ENCODE measurements at regions not wholly inside any gene's neighbourhood (a gene's known extent, or its start where the extent isn't known, plus 50 kb on each side); places are given as distances from the start of the nearest gene placed in this dataset.

- no peak for DNase-seq
- H3K27ac ChIP-seq (ENCODE audit: low read depth in 1 of 2, low read length in 1 of 2): no peak overlapping the region
- H3K9me3 ChIP-seq (ENCODE audit: control insufficient read depth in 4 of 4, insufficient read depth in 3 of 4, low read length in 3 of 4): no peaks in the 10 kb centered on the region
- TF ChIP-seq CTCF (IDR thresholded peaks at IDR 0.05; ENCODE audit: control extremely low read depth, extremely low read depth): no peak
- no peak overlapping the region for H3K9ac ChIP-seq (ENCODE audit: insufficient read depth in 1 of 2, low read length in 2 of 2)
- no peak for ATAC-seq (ENCODE audit: insufficient read depth, low FRiP score)
- H3K27me3 ChIP-seq (ENCODE audit: control insufficient read depth in 3 of 3, insufficient read depth in 3 of 3, low read length in 2 of 3): no peaks in the 10 kb centered on the region
- peaks cover 0 to 5% (median 0%) of the 10 kb centered on the region in 5 donors for H3K4me1 ChIP-seq (ENCODE audit: control insufficient read depth in 5 of 5, insufficient read depth in 5 of 5, low read length in 5 of 5)
- WGBS, 2 donors: 90 to 97% methylated on average over 1 of the region's 1 CpG
- H3K36me3 ChIP-seq (ENCODE audit: control insufficient read depth in 4 of 4, insufficient read depth in 4 of 4, low read length in 4 of 4): no peaks in the 10 kb centered on the region
- no peak overlapping the region for H3K4me3 ChIP-seq
Observed at GRCh38 chr6:23327621-23328020, 758.3 kb downstream of the HDGFL1 start.

- Histone ChIP-seq H3K27ac (ENCODE audit: low read depth in 1 of 2, low read length in 1 of 2) (no peak overlapping the region), H3K9ac (ENCODE audit: insufficient read depth in 1 of 2, low read length in 2 of 2) (no peak overlapping the region), H3K36me3 (ENCODE audit: control insufficient read depth in 4 of 4, insufficient read depth in 4 of 4, low read length in 4 of 4) (no peaks in the 10 kb centered on the region), H3K27me3 (ENCODE audit: control insufficient read depth in 3 of 3, insufficient read depth in 3 of 3, low read length in 2 of 3) (no peaks in the 10 kb centered on the region), H3K4me1 (ENCODE audit: control insufficient read depth in 5 of 5, insufficient read depth in 5 of 5, low read length in 5 of 5) (peaks cover 0 to 3% (median 0%) of the 10 kb centered on the region in 5 donors), H3K4me3 (no peak overlapping the region), H3K9me3 (ENCODE audit: control insufficient read depth in 4 of 4, insufficient read depth in 3 of 4, low read length in 3 of 4) (peaks cover 0 to 3% (median 0%) of the 10 kb centered on the region in 4 donors)
- no peak for DNase-seq
- no peak for TF ChIP-seq CTCF (IDR thresholded peaks at IDR 0.05; ENCODE audit: control extremely low read depth, extremely low read depth)
- ATAC-seq (ENCODE audit: insufficient read depth, low FRiP score): no peak
- WGBS, 2 donors: 81 to 89% methylated on average over 1 of the region's 1 CpG
Observed at GRCh38 chr6:23329086-23329485, 759.7 kb downstream of the HDGFL1 start.

- TF ChIP-seq CTCF (IDR thresholded peaks at IDR 0.05; ENCODE audit: control extremely low read depth, extremely low read depth): no peak
- no peak overlapping the region for H3K27ac ChIP-seq (ENCODE audit: low read depth in 1 of 2, low read length in 1 of 2)
- no peak overlapping the region for H3K4me3 ChIP-seq
- no peak overlapping the region for H3K9ac ChIP-seq (ENCODE audit: insufficient read depth in 1 of 2, low read length in 2 of 2)
- H3K9me3 ChIP-seq (ENCODE audit: control insufficient read depth in 4 of 4, insufficient read depth in 3 of 4, low read length in 3 of 4): peaks cover 0 to 3% (median 0%) of the 10 kb centered on the region in 4 donors
- no peaks in the 10 kb centered on the region for H3K27me3 ChIP-seq (ENCODE audit: control insufficient read depth in 3 of 3, insufficient read depth in 3 of 3, low read length in 2 of 3)
- no peak for ATAC-seq (ENCODE audit: insufficient read depth, low FRiP score)
- H3K36me3 ChIP-seq (ENCODE audit: control insufficient read depth in 4 of 4, insufficient read depth in 4 of 4, low read length in 4 of 4): no peaks in the 10 kb centered on the region
- H3K4me1 ChIP-seq (ENCODE audit: control insufficient read depth in 5 of 5, insufficient read depth in 5 of 5, low read length in 5 of 5): no peaks in the 10 kb centered on the region
- DNase-seq: no peak
- WGBS, 2 donors: 88 to 95% methylated on average over 3 of the region's 3 CpGs
Observed at GRCh38 chr6:23330632-23331031, 761.3 kb downstream of the HDGFL1 start.

- no peak for ATAC-seq (ENCODE audit: insufficient read depth, low FRiP score)
- DNase-seq: no peak
- no peak for TF ChIP-seq CTCF (IDR thresholded peaks at IDR 0.05; ENCODE audit: control extremely low read depth, extremely low read depth)
- Histone ChIP-seq H3K27me3 (ENCODE audit: control insufficient read depth in 3 of 3, insufficient read depth in 3 of 3, low read length in 2 of 3) (no peaks in the 10 kb centered on the region), H3K36me3 (ENCODE audit: control insufficient read depth in 4 of 4, insufficient read depth in 4 of 4, low read length in 4 of 4) (no peaks in the 10 kb centered on the region), H3K9ac (ENCODE audit: insufficient read depth in 1 of 2, low read length in 2 of 2) (no peak overlapping the region), H3K4me3 (no peak overlapping the region), H3K27ac (ENCODE audit: low read depth in 1 of 2, low read length in 1 of 2) (no peak overlapping the region), H3K9me3 (ENCODE audit: control insufficient read depth in 4 of 4, insufficient read depth in 3 of 4, low read length in 3 of 4) (peaks cover 0 to 3% (median 0%) of the 10 kb centered on the region in 4 donors), H3K4me1 (ENCODE audit: control insufficient read depth in 5 of 5, insufficient read depth in 5 of 5, low read length in 5 of 5) (no peaks in the 10 kb centered on the region)
- WGBS, 2 donors: 60 to 64% methylated on average over 5 of the region's 5 CpGs
Observed at GRCh38 chr6:23334360-23334759, 765.0 kb downstream of the HDGFL1 start.

Data from lung (tissue), 11 donors.